ENCODE measurements at regions not wholly inside any gene's neighbourhood (a gene's known extent, or its start where the extent isn't known, plus 50 kb on each side); places are given as distances from the start of the nearest gene placed in this dataset.

DNA sequence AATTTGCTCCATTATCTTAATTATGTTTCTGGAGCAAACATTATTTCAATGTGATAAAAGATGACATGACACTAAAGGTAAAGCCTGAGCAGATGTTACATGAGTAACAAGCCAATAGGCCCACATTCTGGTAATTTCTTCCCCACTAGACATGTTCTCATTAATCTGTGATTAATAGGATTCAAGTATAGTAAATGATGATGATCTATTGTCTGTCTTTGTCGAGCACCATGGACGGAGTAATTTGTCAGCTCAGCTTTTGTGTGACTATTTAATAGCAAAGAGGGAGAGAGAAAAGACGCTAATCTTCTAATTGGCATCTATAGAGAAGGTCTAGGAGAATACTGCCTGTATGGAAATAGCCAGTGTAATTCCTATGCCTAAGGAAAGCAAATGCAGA, 62.2 kb upstream of the INSM2 start:
- no peaks in the 10 kb centered on the region for H3K27me3 ChIP-seq (ENCODE audit: insufficient read depth, low read length)
- H3K4me1 ChIP-seq (ENCODE audit: control insufficient read depth in 1 of 2, insufficient read depth in 2 of 2, low read length in 2 of 2), result no peaks in the 10 kb centered on the region
- no peaks in the 10 kb centered on the region for H3K36me3 ChIP-seq (ENCODE audit: control insufficient read depth in 1 of 2, insufficient read depth in 2 of 2, low read length in 2 of 2)
- no peak overlapping the region for H2BK5ac ChIP-seq (ENCODE audit: low read depth, low read length, poor library complexity)
- no peak overlapping the region for H2AFZ ChIP-seq (ENCODE audit: insufficient read depth, low read length, poor library complexity)
- no peak overlapping the region for H4K91ac ChIP-seq (ENCODE audit: low read depth, low read length)
- H4K12ac ChIP-seq (ENCODE audit: low read depth, low read length), result no peak overlapping the region
- no peak overlapping the region for H2BK120ac ChIP-seq (ENCODE audit: insufficient read depth, low read length, poor library complexity)
- H3K4me3 ChIP-seq (ENCODE audit: low read depth, low read length), result no peak overlapping the region
- no peak overlapping the region for H3K23ac ChIP-seq (ENCODE audit: low read length)
- no peak overlapping the region for H3K4ac ChIP-seq (ENCODE audit: low read depth, low read length)
- no peak overlapping the region for H3K14ac ChIP-seq (ENCODE audit: low read length)
- no peaks in the 10 kb centered on the region for H3K79me1 ChIP-seq (ENCODE audit: low read length)
- WGBS (ENCODE audit: extremely low coverage, insufficient coverage, insufficient read length), result no CpG with 5 or more reads among the region's 3 CpGs
- no peaks in the 10 kb centered on the region for H3K9me3 ChIP-seq (ENCODE audit: insufficient read depth, low read depth, low read length)
- H3K18ac ChIP-seq (ENCODE audit: low read length), result no peak overlapping the region
- no peak overlapping the region for H4K8ac ChIP-seq (ENCODE audit: low read depth, low read length)
- no peak overlapping the region for H3K9ac ChIP-seq (ENCODE audit: low read length)
- no peak overlapping the region for H3K4me2 ChIP-seq (ENCODE audit: low read length)
- H3K27ac ChIP-seq (ENCODE audit: low read depth, low read length), result no peak overlapping the region
- H2BK12ac ChIP-seq (ENCODE audit: low read length), result no peak overlapping the region
- H3K79me2 ChIP-seq (ENCODE audit: control insufficient read depth, insufficient read depth, low read length, poor library complexity), result no peaks in the 10 kb centered on the region
- H2AK5ac ChIP-seq (ENCODE audit: low read length), result no peak overlapping the region
- no peak for DNase-seq

DNA sequence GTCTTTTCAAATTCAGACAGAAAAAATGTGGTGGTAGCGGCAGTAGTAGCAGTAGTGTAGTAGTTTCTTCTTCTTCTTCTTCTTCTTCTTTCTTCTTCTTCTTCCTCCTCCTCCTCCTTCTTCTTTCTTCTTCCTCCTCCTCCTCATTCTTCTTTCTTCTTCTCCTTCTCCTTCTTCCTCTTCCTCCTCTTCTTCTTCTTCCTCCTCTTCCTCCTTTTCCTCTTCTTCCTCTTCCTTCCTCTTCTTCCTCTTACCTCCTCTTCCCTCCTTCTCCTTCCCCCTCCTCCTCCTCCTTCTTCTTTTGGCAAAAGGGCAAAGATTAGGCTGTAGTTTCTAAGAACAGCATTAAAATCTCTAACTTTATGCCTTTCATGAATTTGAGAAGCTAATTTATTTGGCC, 59.6 kb upstream of the INSM2 start:
- H3K9ac ChIP-seq (ENCODE audit: low read length), result no peak overlapping the region
- no peak overlapping the region for H2AK5ac ChIP-seq (ENCODE audit: low read length)
- no peak overlapping the region for H4K12ac ChIP-seq (ENCODE audit: low read depth, low read length)
- no peak for DNase-seq
- no peaks in the 10 kb centered on the region for H3K36me3 ChIP-seq (ENCODE audit: control insufficient read depth in 1 of 2, insufficient read depth in 2 of 2, low read length in 2 of 2)
- no peak overlapping the region for H3K14ac ChIP-seq (ENCODE audit: low read length)
- H3K79me2 ChIP-seq (ENCODE audit: control insufficient read depth, insufficient read depth, low read length, poor library complexity), result no peaks in the 10 kb centered on the region
- H2BK5ac ChIP-seq (ENCODE audit: low read depth, low read length, poor library complexity), result no peak overlapping the region
- no peak overlapping the region for H3K4ac ChIP-seq (ENCODE audit: low read depth, low read length)
- H2BK120ac ChIP-seq (ENCODE audit: insufficient read depth, low read length, poor library complexity), result no peak overlapping the region
- H2BK12ac ChIP-seq (ENCODE audit: low read length), result no peak overlapping the region
- H4K91ac ChIP-seq (ENCODE audit: low read depth, low read length), result no peak overlapping the region
- WGBS (ENCODE audit: extremely low coverage, insufficient coverage, insufficient read length), result no CpG with 5 or more reads among the region's 1 CpG
- H4K8ac ChIP-seq (ENCODE audit: low read depth, low read length), result no peak overlapping the region
- no peaks in the 10 kb centered on the region for H3K79me1 ChIP-seq (ENCODE audit: low read length)
- H3K23ac ChIP-seq (ENCODE audit: low read length), result no peak overlapping the region
- H3K4me1 ChIP-seq (ENCODE audit: control insufficient read depth in 1 of 2, insufficient read depth in 2 of 2, low read length in 2 of 2), result no peaks in the 10 kb centered on the region
- no peaks in the 10 kb centered on the region for H3K9me3 ChIP-seq (ENCODE audit: insufficient read depth, low read depth, low read length)
- no peaks in the 10 kb centered on the region for H3K27me3 ChIP-seq (ENCODE audit: insufficient read depth, low read length)
- H3K18ac ChIP-seq (ENCODE audit: low read length), result no peak overlapping the region
- no peak overlapping the region for H3K4me3 ChIP-seq (ENCODE audit: low read depth, low read length)
- no peak overlapping the region for H2AFZ ChIP-seq (ENCODE audit: insufficient read depth, low read length, poor library complexity)
- no peak overlapping the region for H3K27ac ChIP-seq (ENCODE audit: low read depth, low read length)
- no peak overlapping the region for H3K4me2 ChIP-seq (ENCODE audit: low read length)

GRCh38 chr14:35480119-35480769, 53.7 kb upstream of the INSM2 start:
- no peaks in the 10 kb centered on the region for H3K4me1 ChIP-seq (ENCODE audit: control insufficient read depth in 1 of 2, insufficient read depth in 2 of 2, low read length in 2 of 2)
- no peak overlapping the region for H2AFZ ChIP-seq (ENCODE audit: insufficient read depth, low read length, poor library complexity)
- H3K9ac ChIP-seq (ENCODE audit: low read length), result no peak overlapping the region
- WGBS (ENCODE audit: extremely low coverage, insufficient coverage, insufficient read length), result no CpG with 5 or more reads among the region's 7 CpGs
- no peak overlapping the region for H4K8ac ChIP-seq (ENCODE audit: low read depth, low read length)
- no peak overlapping the region for H4K91ac ChIP-seq (ENCODE audit: low read depth, low read length)
- no peaks in the 10 kb centered on the region for H3K9me3 ChIP-seq (ENCODE audit: insufficient read depth, low read depth, low read length)
- no peak overlapping the region for H3K27ac ChIP-seq (ENCODE audit: low read depth, low read length)
- H3K36me3 ChIP-seq (ENCODE audit: control insufficient read depth in 1 of 2, insufficient read depth in 2 of 2, low read length in 2 of 2), result no peaks in the 10 kb centered on the region
- no peak overlapping the region for H2BK120ac ChIP-seq (ENCODE audit: insufficient read depth, low read length, poor library complexity)
- no peak overlapping the region for H3K4ac ChIP-seq (ENCODE audit: low read depth, low read length)
- no peak overlapping the region for H4K12ac ChIP-seq (ENCODE audit: low read depth, low read length)
- no peak overlapping the region for H3K14ac ChIP-seq (ENCODE audit: low read length)
- no peaks in the 10 kb centered on the region for H3K27me3 ChIP-seq (ENCODE audit: insufficient read depth, low read length)
- H3K18ac ChIP-seq (ENCODE audit: low read length), result no peak overlapping the region
- H3K79me2 ChIP-seq (ENCODE audit: control insufficient read depth, insufficient read depth, low read length, poor library complexity), result no peaks in the 10 kb centered on the region
- no peak overlapping the region for H2BK5ac ChIP-seq (ENCODE audit: low read depth, low read length, poor library complexity)
- DNase-seq, result peak in 1 of 2 donors; percentile 24
- no peak overlapping the region for H2AK5ac ChIP-seq (ENCODE audit: low read length)
- H3K4me3 ChIP-seq (ENCODE audit: low read depth, low read length), result no peak overlapping the region
- H3K4me2 ChIP-seq (ENCODE audit: low read length), result no peak overlapping the region
- H3K79me1 ChIP-seq (ENCODE audit: low read length), result no peaks in the 10 kb centered on the region
- no peak overlapping the region for H3K23ac ChIP-seq (ENCODE audit: low read length)
- H2BK12ac ChIP-seq (ENCODE audit: low read length), result no peak overlapping the region

GRCh38 chr14:35482994-35483515, 50.9 kb upstream of the INSM2 start:
- H3K36me3 ChIP-seq (ENCODE audit: control insufficient read depth in 1 of 2, insufficient read depth in 2 of 2, low read length in 2 of 2), result no peaks in the 10 kb centered on the region
- H4K8ac ChIP-seq (ENCODE audit: low read depth, low read length), result no peak overlapping the region
- no peaks in the 10 kb centered on the region for H3K4me1 ChIP-seq (ENCODE audit: control insufficient read depth in 1 of 2, insufficient read depth in 2 of 2, low read length in 2 of 2)
- H3K9ac ChIP-seq (ENCODE audit: low read length), result no peak overlapping the region
- no peak overlapping the region for H3K23ac ChIP-seq (ENCODE audit: low read length)
- DNase-seq, result no peak
- no peak overlapping the region for H2BK12ac ChIP-seq (ENCODE audit: low read length)
- H3K18ac ChIP-seq (ENCODE audit: low read length), result no peak overlapping the region
- no peak overlapping the region for H3K4ac ChIP-seq (ENCODE audit: low read depth, low read length)
- H3K4me2 ChIP-seq (ENCODE audit: low read length), result no peak overlapping the region
- H4K91ac ChIP-seq (ENCODE audit: low read depth, low read length), result no peak overlapping the region
- H3K79me1 ChIP-seq (ENCODE audit: low read length), result no peaks in the 10 kb centered on the region
- H2AFZ ChIP-seq (ENCODE audit: insufficient read depth, low read length, poor library complexity), result no peak overlapping the region
- no peak overlapping the region for H3K14ac ChIP-seq (ENCODE audit: low read length)
- H3K9me3 ChIP-seq (ENCODE audit: insufficient read depth, low read depth, low read length), result no peaks in the 10 kb centered on the region
- H4K12ac ChIP-seq (ENCODE audit: low read depth, low read length), result no peak overlapping the region
- H2AK5ac ChIP-seq (ENCODE audit: low read length), result no peak overlapping the region
- H2BK5ac ChIP-seq (ENCODE audit: low read depth, low read length, poor library complexity), result no peak overlapping the region
- no peak overlapping the region for H3K4me3 ChIP-seq (ENCODE audit: low read depth, low read length)
- no peaks in the 10 kb centered on the region for H3K79me2 ChIP-seq (ENCODE audit: control insufficient read depth, insufficient read depth, low read length, poor library complexity)
- no CpG with 5 or more reads among the region's 1 CpG for WGBS (ENCODE audit: extremely low coverage, insufficient coverage, insufficient read length)
- no peaks in the 10 kb centered on the region for H3K27me3 ChIP-seq (ENCODE audit: insufficient read depth, low read length)
- no peak overlapping the region for H2BK120ac ChIP-seq (ENCODE audit: insufficient read depth, low read length, poor library complexity)
- no peak overlapping the region for H3K27ac ChIP-seq (ENCODE audit: low read depth, low read length)
